ENCODE measurements at regions not wholly inside any gene's neighbourhood (a gene's known extent, or its start where the extent isn't known, plus 50 kb on each side); places are given as distances from the start of the nearest gene placed in this dataset.
"Not testable (repeated sequence)": the region's sequence is repeated elsewhere in the genome, so short reads cannot be mapped to it uniquely, and the experiment has no call there.

DNA sequence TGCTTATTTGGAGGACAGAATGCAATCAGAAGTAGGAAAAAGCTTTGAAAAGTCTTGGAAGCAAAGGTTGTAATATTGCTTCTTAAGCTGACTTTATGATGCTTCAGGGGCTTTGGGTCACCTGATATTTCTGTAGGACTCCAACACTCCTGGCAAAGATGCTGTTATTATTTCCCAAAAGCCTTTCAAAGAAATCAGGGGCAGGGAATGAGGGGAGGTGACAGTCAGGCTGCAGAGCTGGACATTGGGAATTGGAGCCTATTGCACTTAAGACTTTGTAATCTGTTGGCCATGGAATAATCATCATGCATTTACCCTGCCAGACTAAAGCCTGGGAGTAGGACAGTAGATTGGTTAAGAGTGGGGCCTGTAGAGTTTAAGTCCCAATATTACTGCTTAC lies 168.3 kb upstream of the IL12B start:
- no peak overlapping the region for H3K27ac ChIP-seq
- TF ChIP-seq, protein P1, sequence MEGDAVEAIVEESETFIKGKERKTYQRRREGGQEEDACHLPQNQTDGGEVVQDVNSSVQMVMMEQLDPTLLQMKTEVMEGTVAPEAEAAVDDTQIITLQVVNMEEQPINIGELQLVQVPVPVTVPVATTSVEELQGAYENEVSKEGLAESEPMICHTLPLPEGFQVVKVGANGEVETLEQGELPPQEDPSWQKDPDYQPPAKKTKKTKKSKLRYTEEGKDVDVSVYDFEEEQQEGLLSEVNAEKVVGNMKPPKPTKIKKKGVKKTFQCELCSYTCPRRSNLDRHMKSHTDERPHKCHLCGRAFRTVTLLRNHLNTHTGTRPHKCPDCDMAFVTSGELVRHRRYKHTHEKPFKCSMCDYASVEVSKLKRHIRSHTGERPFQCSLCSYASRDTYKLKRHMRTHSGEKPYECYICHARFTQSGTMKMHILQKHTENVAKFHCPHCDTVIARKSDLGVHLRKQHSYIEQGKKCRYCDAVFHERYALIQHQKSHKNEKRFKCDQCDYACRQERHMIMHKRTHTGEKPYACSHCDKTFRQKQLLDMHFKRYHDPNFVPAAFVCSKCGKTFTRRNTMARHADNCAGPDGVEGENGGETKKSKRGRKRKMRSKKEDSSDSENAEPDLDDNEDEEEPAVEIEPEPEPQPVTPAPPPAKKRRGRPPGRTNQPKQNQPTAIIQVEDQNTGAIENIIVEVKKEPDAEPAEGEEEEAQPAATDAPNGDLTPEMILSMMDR (IDR thresholded peaks at IDR 0.05) = no peak
- H3K4me3 ChIP-seq = no peak overlapping the region
- DNase-seq = no peak
- no peaks in the 10 kb centered on the region for H3K4me1 ChIP-seq
- ATAC-seq = no peak
- no peaks in the 10 kb centered on the region for H3K27me3 ChIP-seq (ENCODE audit: insufficient read depth in 3 of 3, low read length in 2 of 3)
- no peaks in the 10 kb centered on the region for H3K9me3 ChIP-seq
- intact Hi-C loops (cut with DNase I) = no loop called here
- no peaks in the 10 kb centered on the region for H3K36me3 ChIP-seq (ENCODE audit: insufficient read depth in 1 of 2, low read depth in 1 of 2)

GRCh38 chr5:159502116-159502515 lies 171.8 kb upstream of the IL12B start:
- intact Hi-C loops (cut with DNase I); H3K4me1 ChIP-seq; DNase-seq; ATAC-seq; H3K9me3 ChIP-seq; H3K4me3 ChIP-seq; H3K36me3 ChIP-seq (ENCODE audit: insufficient read depth in 1 of 2, low read depth in 1 of 2); H3K27ac ChIP-seq; H3K27me3 ChIP-seq (ENCODE audit: insufficient read depth in 3 of 3, low read length in 2 of 3): not testable (repeated sequence)
- 84 to 96% (median 89%) methylated on average over 4 of the region's 4 CpGs for WGBS, 3 donors

DNA sequence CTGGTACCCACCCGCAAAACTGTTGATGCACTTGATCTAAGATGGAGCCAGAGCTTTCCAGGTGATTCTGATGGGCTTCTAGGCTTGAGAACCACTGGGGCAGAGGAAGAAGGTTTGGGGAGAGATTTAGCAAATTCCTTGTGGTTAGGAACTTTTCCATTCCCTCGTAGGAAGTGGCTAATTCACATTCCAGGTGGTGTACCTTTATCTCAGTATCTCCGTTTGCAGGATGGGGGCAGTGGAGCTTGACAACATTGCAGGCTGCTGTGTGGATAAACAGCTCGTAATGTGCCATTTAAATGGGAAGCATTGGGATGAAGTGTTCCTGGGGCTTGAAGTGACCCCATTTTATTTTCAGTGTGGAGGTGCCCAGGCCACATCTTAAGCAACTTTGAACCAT lies 172.9 kb upstream of the IL12B start:
- Histone ChIP-seq H3K27ac (no peak overlapping the region), H3K4me3 (no peak overlapping the region), H3K4me1 (no peaks in the 10 kb centered on the region), H3K27me3 (ENCODE audit: insufficient read depth in 3 of 3, low read length in 2 of 3) (no peaks in the 10 kb centered on the region), H3K36me3 (ENCODE audit: insufficient read depth in 1 of 2, low read depth in 1 of 2) (no peaks in the 10 kb centered on the region), H3K9me3 (no peaks in the 10 kb centered on the region)
- 86 to 88% (median 86%) methylated on average over 4 of the region's 4 CpGs for WGBS, 3 donors
- DNase-seq = no peak
- intact Hi-C loops (cut with DNase I) = no loop called here
- TF ChIP-seq, protein P1 (IDR thresholded peaks at IDR 0.05) = no peak
- ATAC-seq = no peak

DNA sequence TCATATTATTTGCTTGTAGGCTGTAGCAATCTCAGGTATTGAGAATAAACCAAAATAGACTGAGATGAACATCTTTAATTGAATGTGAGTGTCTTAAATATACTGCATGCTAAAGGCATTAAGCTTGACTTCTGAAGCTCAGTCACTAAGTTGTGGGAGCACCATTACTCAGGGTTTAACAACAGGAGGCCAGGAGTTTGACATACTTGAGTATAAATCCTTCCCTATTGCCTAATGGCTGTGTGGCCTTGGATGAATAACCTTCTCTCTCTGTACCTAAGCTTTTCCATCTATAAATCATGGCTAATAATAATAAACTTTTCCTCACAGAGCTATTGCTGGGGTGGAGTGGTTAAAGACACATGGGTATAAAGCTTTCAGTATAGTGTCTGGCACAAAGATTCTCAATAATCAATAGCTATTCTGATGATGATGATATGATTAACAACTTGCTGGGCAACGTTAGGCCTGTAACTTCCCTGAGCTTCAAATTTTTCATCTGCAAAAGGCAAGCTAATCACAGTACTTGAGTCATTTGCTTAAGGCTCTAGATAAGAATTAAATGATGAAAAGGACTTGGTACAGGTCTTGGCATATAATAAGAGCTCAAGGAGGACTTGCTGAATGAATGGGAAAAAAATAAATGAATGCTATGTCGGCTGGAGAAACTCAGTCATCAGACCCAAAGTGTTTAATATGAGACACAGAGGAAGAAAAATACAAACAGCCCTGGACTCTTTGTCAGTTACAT lies 174.0 kb upstream of the IL12B start:
- TF ChIP-seq, protein P1 (IDR thresholded peaks at IDR 0.05) = no peak
- intact Hi-C loops (cut with DNase I) = no loop called here

DNA sequence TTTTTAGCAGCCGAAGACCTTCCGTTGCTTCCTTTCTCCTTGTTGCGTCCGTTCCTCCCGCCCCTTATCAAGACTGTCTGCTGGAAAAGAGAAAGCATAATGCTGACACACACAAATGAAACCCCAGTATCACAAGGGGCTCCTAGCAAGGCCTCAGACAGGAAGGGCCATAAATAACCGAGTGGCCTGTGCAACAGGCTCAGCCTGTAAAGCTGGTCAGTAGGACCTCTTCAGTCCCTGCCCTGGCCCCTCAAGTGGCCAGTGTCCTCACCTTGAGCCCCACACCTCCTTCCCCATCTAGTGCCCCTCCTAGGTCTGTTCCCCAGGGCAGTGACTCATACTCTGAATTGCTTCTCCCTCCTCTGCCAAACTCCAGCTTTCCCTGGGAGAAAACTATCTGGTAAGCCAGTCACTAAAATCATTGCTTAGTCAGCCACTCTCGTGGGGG lies 174.6 kb upstream of the IL12B start:
- Histone ChIP-seq H3K4me1 (no peaks in the 10 kb centered on the region), H3K36me3 (ENCODE audit: insufficient read depth in 1 of 2, low read depth in 1 of 2) (no peaks in the 10 kb centered on the region), H3K4me3 (no peak overlapping the region), H3K27me3 (ENCODE audit: insufficient read depth in 3 of 3, low read length in 2 of 3) (no peaks in the 10 kb centered on the region), H3K27ac (no peak overlapping the region), H3K9me3 (no peaks in the 10 kb centered on the region)
- DNase-seq (no peak), ATAC-seq (peak in 3 of 4 donors; percentile 29 to 45 (median 43))
- TF ChIP-seq, protein P1 (IDR thresholded peaks at IDR 0.05) = no peak
- 52 to 57% (median 55%) methylated on average over 7 of the region's 7 CpGs for WGBS, 3 donors
- intact Hi-C loops (cut with DNase I) = no loop called here

More for the DNA sequence above, 174.0 kb upstream of the IL12B start:
- DNase-seq = no peak
- Histone ChIP-seq H3K9me3 (no peaks in the 10 kb centered on the region), H3K27me3 (ENCODE audit: insufficient read depth in 3 of 3, low read length in 2 of 3) (no peaks in the 10 kb centered on the region), H3K4me3 (no peak overlapping the region), H3K4me1 (no peaks in the 10 kb centered on the region), H3K36me3 (ENCODE audit: insufficient read depth in 1 of 2, low read depth in 1 of 2) (no peaks in the 10 kb centered on the region), H3K27ac (no peak overlapping the region)
- WGBS, 3 donors = 35 to 49% (median 41%) methylated on average over 2 of the region's 2 CpGs
- no peak for ATAC-seq
